Rectal smooth muscle tissue (tissue), 1 donor: ENCODE measurements at regions not wholly inside any gene's neighbourhood (a gene's known extent, or its start where the extent isn't known, plus 50 kb on each side); places are given as distances from the start of the nearest gene placed in this dataset.

Source experiments
- H3K27ac ChIP-seq: one replicate; pipeline ENCODE4 v1.7.0; 2013; ENCODE audit warnings: low read depth, low read length, inconsistent platforms
- H3K27me3 ChIP-seq: one replicate; pipeline ENCODE4 v1.7.0; 2013; ENCODE audit warnings: low read length; ENCODE audit not compliant: control insufficient read depth, insufficient read depth
- H3K36me3 ChIP-seq: one replicate; pipeline ENCODE4 v1.7.0; 2013; ENCODE audit warnings: low read length; ENCODE audit not compliant: control insufficient read depth, insufficient read depth
- H3K4me1 ChIP-seq: one replicate; pipeline ENCODE4 v1.7.0; 2013; ENCODE audit warnings: low read length; ENCODE audit not compliant: control insufficient read depth, insufficient read depth
- H3K4me3 ChIP-seq: one replicate; pipeline ENCODE4 v1.7.0; 2013; ENCODE audit warnings: low read length
- H3K9ac ChIP-seq: one replicate; pipeline ENCODE4 v1.7.0; 2013; ENCODE audit warnings: low read length

DNA sequence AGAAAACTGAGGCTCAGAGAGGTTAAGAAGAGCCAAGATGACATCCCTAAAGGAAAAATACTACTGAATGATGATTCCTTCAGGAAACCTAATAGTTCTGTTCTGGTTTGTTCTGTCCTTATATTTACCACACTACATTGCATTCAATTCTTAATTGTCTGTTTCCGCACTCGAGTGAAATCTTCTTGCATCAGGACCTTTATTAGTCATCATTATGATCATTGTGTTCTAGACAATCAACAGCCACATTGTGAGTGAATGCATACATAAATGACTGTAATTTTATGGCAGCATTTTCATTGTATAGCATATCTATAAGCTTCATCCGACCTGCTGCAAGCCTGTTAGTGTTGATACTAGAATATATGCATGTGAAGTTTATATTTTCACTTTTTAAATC is 156.7 kb upstream of the FAM241A start:
- no peaks in the 10 kb centered on the region for H3K27me3 ChIP-seq
- no peak overlapping the region for H3K27ac ChIP-seq
- H3K36me3 ChIP-seq: no peaks in the 10 kb centered on the region
- H3K4me1 ChIP-seq: no peaks in the 10 kb centered on the region
- no peak overlapping the region for H3K9ac ChIP-seq
- H3K4me3 ChIP-seq: no peak overlapping the region

DNA sequence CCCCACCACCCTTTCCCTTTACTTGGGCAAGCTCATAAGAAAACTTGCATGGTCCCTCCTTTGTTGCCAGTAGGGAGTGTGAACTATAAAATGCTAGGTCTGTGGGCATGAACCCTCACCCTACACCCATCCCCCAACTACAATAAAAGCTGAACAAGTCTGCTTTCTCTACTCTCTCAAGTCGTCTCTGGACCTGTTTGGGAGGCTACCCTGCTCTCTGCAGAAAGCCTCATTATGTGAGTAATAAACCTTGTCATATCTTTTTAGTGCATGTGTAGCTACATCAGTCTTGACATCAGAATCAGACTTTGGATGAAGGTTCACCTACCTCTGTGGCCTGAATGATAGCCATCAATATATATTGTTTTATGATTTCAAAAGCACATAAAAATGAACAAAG is 155.4 kb upstream of the FAM241A start:
- Histone ChIP-seq H3K36me3 (no peaks in the 10 kb centered on the region), H3K27ac (no peak overlapping the region), H3K9ac (no peak overlapping the region), H3K4me1 (no peaks in the 10 kb centered on the region), H3K27me3 (no peaks in the 10 kb centered on the region), H3K4me3 (no peak overlapping the region)

DNA sequence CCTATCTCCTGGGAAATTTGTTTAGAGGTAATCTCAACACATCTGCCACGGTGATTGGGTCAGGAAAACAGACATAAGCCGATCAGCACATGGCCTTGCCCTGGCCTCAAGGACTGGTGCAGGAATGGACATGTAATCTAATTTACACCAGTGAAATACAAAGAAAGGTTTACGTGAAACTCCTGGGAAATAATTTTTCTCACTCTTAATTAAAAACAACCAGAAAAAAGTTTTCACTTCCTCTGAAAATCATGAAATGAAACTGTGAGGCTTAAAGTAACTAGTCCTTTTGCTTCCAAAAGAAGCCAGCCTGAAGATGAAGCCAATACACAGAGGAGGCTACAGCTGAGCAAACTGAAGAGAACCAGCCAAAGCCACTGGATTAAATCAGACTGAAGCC is 154.1 kb upstream of the FAM241A start:
- Histone ChIP-seq H3K27me3 (no peaks in the 10 kb centered on the region), H3K36me3 (no peaks in the 10 kb centered on the region), H3K4me3 (no peak overlapping the region), H3K4me1 (no peaks in the 10 kb centered on the region), H3K27ac (no peak overlapping the region), H3K9ac (no peak overlapping the region)

DNA sequence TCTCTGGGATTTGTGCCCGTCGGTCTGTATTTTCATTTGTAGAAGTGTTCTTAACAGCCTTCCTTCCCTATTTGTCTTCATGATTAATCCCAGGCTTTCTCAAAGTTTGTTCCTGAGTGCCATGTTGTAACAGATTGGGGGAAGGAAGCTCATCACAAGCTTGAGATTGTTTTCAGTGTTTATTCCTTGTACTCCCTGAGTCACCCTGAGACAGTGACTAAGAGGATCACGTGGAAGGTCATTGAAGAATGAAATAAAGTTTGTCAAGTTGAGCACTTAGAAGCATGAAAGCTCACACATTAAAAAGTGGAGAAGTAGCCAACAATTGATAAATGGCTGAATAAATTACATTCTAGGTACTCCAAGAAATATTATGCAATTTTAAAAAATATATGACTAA is 153.5 kb upstream of the FAM241A start:
- Histone ChIP-seq H3K27ac (no peak overlapping the region), H3K27me3 (no peaks in the 10 kb centered on the region), H3K36me3 (no peaks in the 10 kb centered on the region), H3K4me1 (no peaks in the 10 kb centered on the region), H3K9ac (no peak overlapping the region), H3K4me3 (no peak overlapping the region)

DNA sequence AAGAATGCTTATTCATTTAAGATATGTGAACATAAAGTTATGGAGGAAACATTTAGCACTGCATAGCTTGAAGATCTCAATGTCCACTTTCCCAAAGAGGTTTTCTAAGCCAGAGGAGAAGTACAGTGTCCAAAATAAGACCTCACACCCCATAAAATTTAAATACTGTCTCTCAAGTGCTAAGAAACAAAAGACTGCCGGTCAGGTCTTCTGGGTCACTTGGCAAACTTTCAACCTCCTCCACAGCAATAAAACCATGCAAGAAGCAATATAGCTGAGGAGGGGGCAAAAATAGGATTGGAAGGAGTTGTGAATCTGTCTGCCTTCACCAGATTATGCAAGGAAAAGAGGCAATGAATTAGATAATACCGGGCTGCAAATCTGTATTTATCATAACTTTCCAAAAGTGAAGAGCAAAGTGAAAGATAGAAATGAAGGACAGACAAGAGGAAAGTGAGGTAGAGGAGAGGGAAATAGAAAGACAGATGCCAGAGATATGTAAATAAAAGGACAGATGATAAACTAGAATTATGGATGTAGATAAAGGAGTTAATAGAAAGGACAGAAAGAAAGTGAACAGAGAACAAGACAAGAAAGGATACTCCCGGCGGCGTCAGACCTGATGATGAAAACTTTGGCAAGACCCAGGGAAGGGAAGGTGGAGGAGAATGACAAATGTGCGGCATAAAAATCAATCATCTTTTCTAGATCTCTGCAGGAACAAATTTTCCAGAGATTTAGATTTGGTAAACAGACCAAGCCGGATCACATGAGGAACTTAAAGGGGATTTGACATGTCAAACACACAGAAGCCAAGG is 152.7 kb upstream of the FAM241A start:
- Histone ChIP-seq H3K4me3 (no peak overlapping the region), H3K36me3 (no peaks in the 10 kb centered on the region), H3K4me1 (no peaks in the 10 kb centered on the region), H3K27ac (no peak overlapping the region), H3K9ac (no peak overlapping the region), H3K27me3 (no peaks in the 10 kb centered on the region)

DNA sequence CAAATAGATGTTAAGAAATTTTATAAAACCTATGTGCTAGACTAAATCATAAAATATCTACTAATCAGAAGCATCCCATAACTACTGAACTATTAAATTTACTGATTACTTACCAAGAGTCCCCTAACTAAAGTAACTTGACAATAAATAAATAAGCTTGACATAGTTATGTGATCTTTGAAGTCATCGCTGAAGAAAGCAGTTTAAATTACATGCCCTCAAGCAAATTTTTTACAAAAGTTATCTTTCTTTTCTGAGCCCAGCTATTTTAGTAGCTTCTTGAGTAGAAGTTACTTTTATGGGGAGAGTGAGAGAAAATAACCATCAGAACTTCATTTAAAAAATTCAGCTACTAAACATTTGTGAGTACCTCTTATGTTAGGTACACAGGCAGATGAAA is 150.9 kb upstream of the FAM241A start:
- Histone ChIP-seq H3K9ac (no peak overlapping the region), H3K27me3 (no peaks in the 10 kb centered on the region), H3K27ac (no peak overlapping the region), H3K4me3 (no peak overlapping the region), H3K4me1 (no peaks in the 10 kb centered on the region), H3K36me3 (no peaks in the 10 kb centered on the region)

DNA sequence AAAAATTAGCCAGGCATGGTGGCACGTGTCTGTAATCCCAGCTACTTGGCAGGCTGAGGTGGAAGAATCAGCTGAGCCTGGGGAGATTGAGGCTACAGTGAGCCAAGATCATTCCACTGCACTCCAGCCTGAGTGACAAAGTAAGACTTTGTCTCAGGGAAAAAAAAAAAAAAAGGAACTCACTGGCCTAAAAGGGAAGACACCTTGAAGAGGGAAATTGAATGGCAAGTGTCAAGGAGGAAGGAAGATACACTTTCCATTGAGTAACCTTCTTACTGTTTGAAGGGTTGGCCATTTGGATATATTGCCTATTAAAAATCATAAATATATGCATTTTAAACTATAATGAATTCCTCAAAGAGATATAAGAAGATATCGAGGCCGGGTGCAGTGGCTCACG is 147.5 kb upstream of the FAM241A start:
- H3K9ac ChIP-seq: no peak overlapping the region
- no peaks in the 10 kb centered on the region for H3K36me3 ChIP-seq
- no peaks in the 10 kb centered on the region for H3K4me1 ChIP-seq

DNA sequence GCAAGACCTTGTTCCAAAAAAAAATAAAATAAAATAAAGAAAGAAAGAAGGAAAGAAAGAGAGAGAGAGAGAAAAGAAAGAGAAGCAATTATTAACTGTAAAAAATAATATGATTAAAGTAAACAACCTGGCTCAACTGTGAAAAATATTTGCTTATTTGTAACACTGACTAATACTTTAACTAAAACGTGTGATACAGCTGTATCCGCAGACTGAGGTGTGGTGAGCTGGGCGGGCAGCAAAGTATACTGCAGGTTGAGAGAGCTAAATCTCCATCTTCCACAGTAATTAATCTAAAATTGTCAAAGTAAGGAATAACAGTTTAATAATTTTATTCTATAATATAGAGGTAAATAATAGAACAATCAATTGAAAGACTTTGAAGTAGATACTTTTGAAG is 145.5 kb upstream of the FAM241A start:
- H3K27ac ChIP-seq: no peak overlapping the region
- no peaks in the 10 kb centered on the region for H3K27me3 ChIP-seq
- H3K4me3 ChIP-seq: no peak overlapping the region
- H3K9ac ChIP-seq: no peak overlapping the region
- H3K36me3 ChIP-seq: no peaks in the 10 kb centered on the region
- H3K4me1 ChIP-seq: no peaks in the 10 kb centered on the region

More for the DNA sequence above, 147.5 kb upstream of the FAM241A start:
- no peak overlapping the region for H3K4me3 ChIP-seq
- H3K27ac ChIP-seq: no peak overlapping the region
- H3K27me3 ChIP-seq: no peaks in the 10 kb centered on the region

DNA sequence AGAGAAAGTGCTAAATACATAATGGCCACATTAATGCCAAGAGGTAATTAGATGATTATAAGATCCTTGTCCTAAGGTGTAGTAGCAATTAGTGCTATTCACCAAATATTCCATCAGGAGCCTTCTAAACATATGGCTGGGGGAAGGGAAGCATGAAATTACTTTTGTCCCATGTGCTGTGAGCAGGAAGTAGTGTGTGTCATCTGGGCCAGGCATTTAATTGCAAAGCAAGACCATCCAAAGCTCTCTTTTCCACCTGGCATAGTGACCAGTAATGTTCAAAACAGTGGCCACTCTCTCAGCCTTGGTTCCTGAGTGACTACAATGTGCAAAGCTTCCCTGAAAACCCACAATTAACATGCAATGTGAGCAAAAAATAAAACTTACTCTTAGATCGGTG is 144.2 kb upstream of the FAM241A start:
- no peak overlapping the region for H3K9ac ChIP-seq
- H3K4me1 ChIP-seq: no peaks in the 10 kb centered on the region
- H3K4me3 ChIP-seq: no peak overlapping the region
- no peak overlapping the region for H3K27ac ChIP-seq
- no peaks in the 10 kb centered on the region for H3K36me3 ChIP-seq
- H3K27me3 ChIP-seq: no peaks in the 10 kb centered on the region

DNA sequence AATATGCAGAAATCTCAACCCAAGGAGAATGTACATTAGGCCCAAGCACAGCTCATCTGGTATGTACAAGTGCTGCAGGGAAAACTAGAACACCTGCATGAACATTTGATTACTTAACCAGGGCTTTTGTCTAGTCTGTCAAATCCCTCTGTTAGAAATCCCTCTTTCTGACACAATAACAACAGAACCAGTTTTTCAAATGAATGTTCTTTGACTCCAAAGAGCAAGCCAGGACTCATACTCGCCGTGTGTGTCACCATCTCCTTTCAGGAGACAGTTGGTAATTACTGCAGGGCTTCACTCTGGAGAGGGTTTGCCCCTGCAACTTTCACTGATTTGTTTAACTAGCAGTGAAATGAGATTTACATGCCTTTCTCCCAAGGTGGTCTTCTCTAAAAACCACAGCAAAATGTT is 143.0 kb upstream of the FAM241A start:
- no peaks in the 10 kb centered on the region for H3K27me3 ChIP-seq
- H3K36me3 ChIP-seq: no peaks in the 10 kb centered on the region
- no peaks in the 10 kb centered on the region for H3K4me1 ChIP-seq
- H3K9ac ChIP-seq: no peak overlapping the region
- no peak overlapping the region for H3K4me3 ChIP-seq
- H3K27ac ChIP-seq: no peak overlapping the region

DNA sequence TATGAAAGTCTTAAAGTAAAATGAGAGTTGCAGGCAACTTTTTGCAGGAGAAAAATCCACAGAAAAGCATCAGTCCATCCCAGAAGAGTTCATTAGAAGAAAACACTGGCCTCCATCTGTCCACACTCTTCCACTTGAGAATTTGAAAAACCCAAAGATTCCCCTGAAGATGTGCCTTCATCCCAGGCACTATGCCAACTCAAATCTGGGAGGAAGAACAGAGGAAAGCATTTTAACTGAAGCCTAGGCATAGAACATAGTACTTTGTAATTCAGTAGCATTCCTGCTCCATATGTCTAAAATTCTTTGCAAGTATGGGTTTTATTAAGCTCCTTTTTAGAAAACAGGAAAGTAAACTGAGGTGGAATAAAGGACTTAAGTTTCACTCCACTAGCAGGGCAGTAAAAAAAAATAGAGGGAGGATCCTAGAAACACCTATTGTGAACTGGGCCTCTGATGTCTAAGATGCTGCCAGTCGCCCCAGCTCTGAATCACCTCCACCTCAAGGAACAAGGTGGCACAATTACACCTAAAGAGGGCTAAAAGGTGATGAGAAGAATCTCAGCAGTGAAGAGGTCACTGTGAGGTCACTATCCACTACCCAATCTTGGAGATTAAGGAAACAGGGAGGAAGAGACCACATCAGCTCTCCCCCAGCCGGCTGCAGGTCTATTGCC is 141.9 kb upstream of the FAM241A start:
- Histone ChIP-seq H3K4me3 (no peak overlapping the region), H3K9ac (no peak overlapping the region), H3K36me3 (no peaks in the 10 kb centered on the region), H3K27ac (no peak overlapping the region), H3K27me3 (no peaks in the 10 kb centered on the region), H3K4me1 (no peaks in the 10 kb centered on the region)

DNA sequence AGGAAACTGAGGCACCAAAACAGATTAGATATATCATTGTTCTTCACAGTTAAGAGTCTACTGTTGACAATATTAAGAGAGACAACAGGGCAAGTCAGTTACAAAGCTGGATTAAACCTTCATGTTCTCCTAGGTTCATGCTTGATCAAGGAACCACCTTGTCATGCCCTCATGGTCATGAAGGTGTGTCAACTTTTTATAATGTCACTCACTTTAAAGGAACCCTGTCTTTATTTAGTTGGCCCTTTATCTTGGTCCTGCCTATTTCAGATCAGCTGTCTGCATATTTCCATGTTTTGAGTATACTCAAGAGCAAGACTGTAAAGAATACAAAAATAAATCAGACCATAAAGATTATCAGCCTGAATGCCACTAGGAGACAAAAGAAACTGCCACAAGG is 140.2 kb upstream of the FAM241A start:
- Histone ChIP-seq H3K4me1 (no peaks in the 10 kb centered on the region), H3K27ac (no peak overlapping the region), H3K9ac (no peak overlapping the region), H3K4me3 (no peak overlapping the region), H3K36me3 (no peaks in the 10 kb centered on the region), H3K27me3 (no peaks in the 10 kb centered on the region)

DNA sequence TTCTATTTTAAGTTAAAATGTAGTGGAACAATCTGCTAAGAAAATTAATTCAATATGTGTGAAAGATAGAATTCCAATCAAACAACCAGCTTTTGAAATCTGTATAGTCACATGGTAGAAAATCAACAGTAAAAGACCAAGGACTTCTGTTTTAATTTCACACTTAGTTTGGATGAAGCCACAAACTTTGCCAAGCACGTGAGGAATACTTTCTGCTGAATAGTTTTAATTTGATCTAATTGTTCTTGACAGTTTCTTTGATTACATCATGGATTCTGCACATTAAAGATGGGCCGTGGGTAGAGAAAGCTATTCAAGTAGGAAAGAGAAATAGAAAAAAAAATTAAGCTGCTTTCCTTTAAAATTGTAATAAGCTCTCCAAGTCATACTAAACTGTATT is 137.9 kb upstream of the FAM241A start:
- no peak overlapping the region for H3K9ac ChIP-seq
- H3K36me3 ChIP-seq: no peaks in the 10 kb centered on the region
- H3K4me3 ChIP-seq: no peak overlapping the region
- H3K27me3 ChIP-seq: no peaks in the 10 kb centered on the region
- H3K4me1 ChIP-seq: no peaks in the 10 kb centered on the region
- no peak overlapping the region for H3K27ac ChIP-seq
